GM19328 (cell line): ENCODE measurements at regions not wholly inside any gene's neighbourhood (a gene's known extent, or its start where the extent isn't known, plus 50 kb on each side); places are given as distances from the start of the nearest gene placed in this dataset.
"Not testable (repeated sequence)": the region's sequence is repeated elsewhere in the genome, so short reads cannot be mapped to it uniquely, and the experiment has no call there.

Experiments
- ATAC-seq: cut with Tn5 transposase; IDR thresholded peaks from one replicate; pipeline ENCODE4 v1.9.1; 2021; ENCODE audit warnings: mild to moderate bottlenecking, moderate library complexity; ENCODE audit not compliant: unreplicated experiment

GRCh38 chr1:38522915-38523567 lies 336.5 kb downstream of the RRAGC start:
- ATAC-seq, result no peak

GRCh38 chr1:38516560-38516959 lies 343.0 kb downstream of the RRAGC start:
- ATAC-seq, result no peak

GRCh38 chr1:38512789-38513188 lies 346.8 kb downstream of the RRAGC start:
- no peak for ATAC-seq

GRCh38 chr1:38512024-38512767 lies 347.4 kb downstream of the RRAGC start:
- ATAC-seq, result no peak

GRCh38 chr1:38508232-38508631 lies 351.3 kb downstream of the RRAGC start:
- no peak for ATAC-seq

GRCh38 chr1:38507563-38507962 lies 352.0 kb downstream of the RRAGC start:
- ATAC-seq, result no peak

GRCh38 chr1:38505944-38506343 lies 353.6 kb downstream of the RRAGC start:
- ATAC-seq, result no peak

GRCh38 chr1:38502758-38503157 lies 356.8 kb downstream of the RRAGC start:
- no peak for ATAC-seq

- ATAC-seq, result no peak
Observed at GRCh38 chr1:38500891-38501290, 358.7 kb downstream of the RRAGC start.

- ATAC-seq, result no peak
Observed at GRCh38 chr1:38500352-38500751, 359.2 kb downstream of the RRAGC start.

GRCh38 chr1:38498686-38499085 lies 360.9 kb downstream of the RRAGC start:
- ATAC-seq, result no peak

- ATAC-seq, result no peak
Observed at GRCh38 chr1:38497921-38498656, 361.5 kb downstream of the RRAGC start.

- ATAC-seq, result not testable (repeated sequence)
Observed at GRCh38 chr1:38493306-38493705, 366.3 kb downstream of the RRAGC start.

- ATAC-seq, result no peak
Observed at GRCh38 chr1:38489844-38490270, 369.7 kb downstream of the RRAGC start.

GRCh38 chr1:38488162-38488898 lies 371.2 kb downstream of the RRAGC start:
- ATAC-seq, result no peak

GRCh38 chr1:38487396-38487795 lies 372.2 kb downstream of the RRAGC start:
- ATAC-seq, result no peak

GRCh38 chr1:38486085-38486484 lies 373.5 kb downstream of the RRAGC start:
- ATAC-seq, result no peak

- ATAC-seq, result no peak
Observed at GRCh38 chr1:38481871-38482826, 377.4 kb downstream of the RRAGC start.

- not testable (repeated sequence) for ATAC-seq
Observed at GRCh38 chr1:38479662-38480061, 379.9 kb downstream of the RRAGC start.

- ATAC-seq, result no peak
Observed at GRCh38 chr1:38477811-38478210, 381.8 kb downstream of the RRAGC start.
